Spinal cord (tissue), 9 donors: ENCODE measurements at regions not wholly inside any gene's neighbourhood (a gene's known extent, or its start where the extent isn't known, plus 50 kb on each side); places are given as distances from the start of the nearest gene placed in this dataset.
A peak's percentile ranks its signal among the peaks of the same experiment; 100 is the strongest.
"Not testable (repeated sequence)": the region's sequence is repeated elsewhere in the genome, so short reads cannot be mapped to it uniquely, and the experiment has no call there.

Source experiments
- DNase-seq, 6 donors: peaks; one replicate each; pipeline versions ENCODE4 v3.0.0 to v3.0.0-alpha.2; 2013 to 2015; ENCODE audit warnings: low spot score in 6 of 6, low read depth in 4 of 6
- H3K27ac ChIP-seq: one replicate; pipeline ENCODE4 v1.5.1; 2013; ENCODE audit warnings: low read depth, low read length, control low read depth
- H3K27me3 ChIP-seq: one replicate; pipeline ENCODE4 v1.6.1; 2013; ENCODE audit warnings: low read length; ENCODE audit not compliant: control insufficient read depth, insufficient read depth
- H3K36me3 ChIP-seq: one replicate; pipeline ENCODE4 v1.6.1; 2013; ENCODE audit warnings: low read length; ENCODE audit not compliant: control insufficient read depth, insufficient read depth
- H3K4me1 ChIP-seq: one replicate; pipeline ENCODE4 v1.6.1; 2013; ENCODE audit warnings: low read length; ENCODE audit not compliant: control insufficient read depth, insufficient read depth
- H3K4me3 ChIP-seq: one replicate; pipeline ENCODE4 v1.5.1; 2013; ENCODE audit warnings: low read depth, low read length, control low read depth
- H3K9me3 ChIP-seq: one replicate; pipeline ENCODE4 v1.6.1; 2013; ENCODE audit warnings: low read length; ENCODE audit not compliant: control insufficient read depth, insufficient read depth
- WGBS: methylation state at CpG from one replicate; pipeline ENCODE4 v1.1.5; 2013; ENCODE audit warnings: missing lambda C conversion rate; ENCODE audit not compliant: insufficient coverage; 5-methylcytosine and 5-hydroxymethylcytosine counted together
- donor health status: healthy.

GRCh38 chrX:138282598-138283150 lies 428.8 kb downstream of the FGF13 start:
- WGBS = 92% methylated on average over 13 of the region's 31 CpGs
- H3K4me1 ChIP-seq, H3K4me3 ChIP-seq, DNase-seq, H3K36me3 ChIP-seq, H3K9me3 ChIP-seq, H3K27me3 ChIP-seq, H3K27ac ChIP-seq: not testable (repeated sequence)

GRCh38 chrX:138287205-138287877 lies 424.2 kb downstream of the FGF13 start:
- peak in 1 of 6 donors; percentile 15 for DNase-seq
- H3K9me3 ChIP-seq = no peaks in the 10 kb centered on the region
- H3K27me3 ChIP-seq = no peaks in the 10 kb centered on the region
- no peaks in the 10 kb centered on the region for H3K4me1 ChIP-seq
- no peaks in the 10 kb centered on the region for H3K36me3 ChIP-seq
- H3K27ac ChIP-seq = no peak overlapping the region
- 43% methylated on average over 2 of the region's 3 CpGs for WGBS
- H3K4me3 ChIP-seq = no peak overlapping the region

- Histone ChIP-seq H3K36me3 (no peaks in the 10 kb centered on the region), H3K27me3 (peaks cover 2% of the 10 kb centered on the region), H3K9me3 (no peaks in the 10 kb centered on the region), H3K4me1 (no peaks in the 10 kb centered on the region), H3K27ac (no peak overlapping the region), H3K4me3 (no peak overlapping the region)
- 68% methylated on average over 5 of the region's 5 CpGs for WGBS
- no peak for DNase-seq
These were observed 416.6 kb downstream of the FGF13 start for GRCh38 chrX:138294951-138295350.

GRCh38 chrX:138298268-138298667 lies 413.2 kb downstream of the FGF13 start:
- Histone ChIP-seq H3K4me1 (no peaks in the 10 kb centered on the region), H3K27ac (no peak overlapping the region), H3K9me3 (no peaks in the 10 kb centered on the region), H3K36me3 (no peaks in the 10 kb centered on the region), H3K27me3 (peaks cover 2% of the 10 kb centered on the region), H3K4me3 (no peak overlapping the region)
- peak in 2 of 6 donors; percentile 16 to 41 for DNase-seq
- no CpG with 5 or more reads among the region's 3 CpGs for WGBS

- no peaks in the 10 kb centered on the region for H3K9me3 ChIP-seq
- H3K4me1 ChIP-seq = no peaks in the 10 kb centered on the region
- no peak for DNase-seq
- H3K4me3 ChIP-seq = no peak overlapping the region
- H3K27me3 ChIP-seq = no peaks in the 10 kb centered on the region
- H3K27ac ChIP-seq = no peak overlapping the region
- H3K36me3 ChIP-seq = no peaks in the 10 kb centered on the region
These were observed 365.7 kb downstream of the FGF13 start for GRCh38 chrX:138345801-138346200.

- Histone ChIP-seq H3K9me3 (peaks cover 2% of the 10 kb centered on the region), H3K36me3 (no peaks in the 10 kb centered on the region), H3K4me1 (no peaks in the 10 kb centered on the region), H3K27ac (no peak overlapping the region), H3K27me3 (no peaks in the 10 kb centered on the region), H3K4me3 (no peak overlapping the region)
- no peak for DNase-seq
- no CpG with 5 or more reads among the region's 3 CpGs for WGBS
These were observed 362.2 kb downstream of the FGF13 start for GRCh38 chrX:138349351-138349750.

GRCh38 chrX:138378876-138379275 lies 332.6 kb downstream of the FGF13 start:
- WGBS = 100% methylated on average over 2 of the region's 2 CpGs

GRCh38 chrX:138408101-138408500 lies 303.4 kb downstream of the FGF13 start:
- Histone ChIP-seq H3K36me3 (no peaks in the 10 kb centered on the region), H3K9me3 (no peaks in the 10 kb centered on the region), H3K4me1 (no peaks in the 10 kb centered on the region), H3K4me3 (no peak overlapping the region), H3K27me3 (no peaks in the 10 kb centered on the region), H3K27ac (no peak overlapping the region)
- WGBS = 67% methylated on average over 1 of the region's 3 CpGs
- peak in 2 of 6 donors; percentile 59 to 79 for DNase-seq

More at GRCh38 chrX:138378876-138379275, 332.6 kb downstream of the FGF13 start:
- no peak for DNase-seq
- Histone ChIP-seq H3K4me1 (no peaks in the 10 kb centered on the region), H3K36me3 (no peaks in the 10 kb centered on the region), H3K4me3 (no peak overlapping the region), H3K9me3 (peaks cover 3% of the 10 kb centered on the region), H3K27ac (no peak overlapping the region), H3K27me3 (no peaks in the 10 kb centered on the region)

GRCh38 chrX:138411048-138411447 lies 300.5 kb downstream of the FGF13 start:
- no peak overlapping the region for H3K27ac ChIP-seq
- H3K36me3 ChIP-seq = no peaks in the 10 kb centered on the region
- H3K4me1 ChIP-seq = no peaks in the 10 kb centered on the region
- DNase-seq = no peak
- WGBS = no CpG with 5 or more reads among the region's 2 CpGs
- H3K27me3 ChIP-seq = no peaks in the 10 kb centered on the region
- H3K9me3 ChIP-seq = no peaks in the 10 kb centered on the region
- H3K4me3 ChIP-seq = no peak overlapping the region
